RWPE2 (cell line): ENCODE measurements at regions not wholly inside any gene's neighbourhood (a gene's known extent, or its start where the extent isn't known, plus 50 kb on each side); places are given as distances from the start of the nearest gene placed in this dataset.
A peak's percentile ranks its signal among the peaks of the same experiment; 100 is the strongest.

Experiments used
- ATAC-seq: fragments of 200-7000 bp; cut with Tn5 transposase; 3 replicates; pipeline ENCODE4 v1.9.1; 2021; ENCODE audit warnings: low read depth
- DNase-seq: peaks from one replicate; pipeline ENCODE4 v3.0.0-alpha.2; 2020; ENCODE audit warnings: low spot score
- H3K27ac ChIP-seq: fragments of 450-650 bp; 2 replicates; pipeline ENCODE4 v1.5.1; 2017; ENCODE audit warnings: mild to moderate bottlenecking; ENCODE audit not compliant: poor library complexity, severe bottlenecking
- H3K27me3 ChIP-seq: fragments of 250-450 bp; sonication (Bioruptor Pico); 2 replicates; pipeline ENCODE4 v1.5.1; 2021; ENCODE audit warnings: mild to moderate bottlenecking, moderate library complexity; ENCODE audit not compliant: insufficient read depth, poor library complexity, severe bottlenecking
- H3K36me3 ChIP-seq: fragments of 250-450 bp; sonication (Bioruptor Pico); 2 replicates; pipeline ENCODE4 v1.5.1; 2020; ENCODE audit warnings: low read depth, mild to moderate bottlenecking, moderate library complexity
- H3K4me1 ChIP-seq: fragments of 250-450 bp; sonication (Bioruptor Pico); 2 replicates; pipeline ENCODE4 v1.5.1; 2021; ENCODE audit warnings: mild to moderate bottlenecking, moderate library complexity; ENCODE audit not compliant: insufficient read depth, poor library complexity, severe bottlenecking
- H3K4me3 ChIP-seq: fragments of 250-450 bp; sonication (Bioruptor Pico); 2 replicates; pipeline ENCODE4 v1.5.1; 2021; ENCODE audit warnings: mild to moderate bottlenecking, moderate library complexity; ENCODE audit not compliant: severe bottlenecking
- H3K9me3 ChIP-seq: fragments of 250-450 bp; sonication (Bioruptor Pico); 2 replicates; pipeline ENCODE4 v1.5.1; 2021; ENCODE audit warnings: mild to moderate bottlenecking, moderate library complexity; ENCODE audit not compliant: severe bottlenecking
- CTCF ChIP-seq: fragments of 450-650 bp; IDR thresholded peaks from one replicate; pipeline ENCODE4 v1.5.1; 2017; ENCODE audit warnings: mild to moderate bottlenecking, moderate library complexity; ENCODE audit not compliant: poor library complexity, severe bottlenecking

- Histone ChIP-seq H3K27ac (peak overlapping the region; percentile 100), H3K4me3 (no peak overlapping the region), H3K36me3 (no peaks in the 10 kb centered on the region), H3K9me3 (no peaks in the 10 kb centered on the region), H3K4me1 (peaks cover 56% of the 10 kb centered on the region), H3K27me3 (no peaks in the 10 kb centered on the region)
- TF ChIP-seq CTCF = no peak
- DNase-seq = no peak
- ATAC-seq = no peak
Observed at GRCh38 chr14:51394804-51395203, 154.8 kb downstream of the TMX1 start.

GRCh38 chr14:51395361-51395849 lies 155.4 kb downstream of the TMX1 start:
- peak; percentile 48 for TF ChIP-seq CTCF
- H3K9me3 ChIP-seq = no peaks in the 10 kb centered on the region
- H3K4me1 ChIP-seq = peaks cover 62% of the 10 kb centered on the region
- no peaks in the 10 kb centered on the region for H3K27me3 ChIP-seq
- H3K36me3 ChIP-seq = no peaks in the 10 kb centered on the region
- H3K27ac ChIP-seq = peak overlapping the region; percentile 100
- DNase-seq (peak; percentile 99), ATAC-seq (peak; percentile 70)
- H3K4me3 ChIP-seq = no peak overlapping the region

- ATAC-seq (peak; percentile 52), DNase-seq (peak; percentile 85)
- H3K27ac ChIP-seq = peak overlapping the region; percentile 100
Observed at GRCh38 chr14:51396222-51396815, 156.3 kb downstream of the TMX1 start.

GRCh38 chr14:51398898-51399297 lies 158.9 kb downstream of the TMX1 start:
- peak; percentile 32 for TF ChIP-seq CTCF
- DNase-seq (peak; percentile 95), ATAC-seq (peak; percentile 81)
- no peak overlapping the region for H3K4me3 ChIP-seq
- H3K36me3 ChIP-seq = no peaks in the 10 kb centered on the region
- H3K4me1 ChIP-seq = peaks cover 63% of the 10 kb centered on the region
- H3K27me3 ChIP-seq = no peaks in the 10 kb centered on the region
- no peaks in the 10 kb centered on the region for H3K9me3 ChIP-seq
- H3K27ac ChIP-seq = peak overlapping the region; percentile 100

More at GRCh38 chr14:51396222-51396815, 156.3 kb downstream of the TMX1 start:
- H3K27me3 ChIP-seq = no peaks in the 10 kb centered on the region
- peaks cover 63% of the 10 kb centered on the region for H3K4me1 ChIP-seq
- no peak for TF ChIP-seq CTCF
- no peak overlapping the region for H3K4me3 ChIP-seq
- H3K9me3 ChIP-seq = no peaks in the 10 kb centered on the region
- H3K36me3 ChIP-seq = no peaks in the 10 kb centered on the region

GRCh38 chr14:51400139-51400538 lies 160.1 kb downstream of the TMX1 start:
- DNase-seq (no peak), ATAC-seq (no peak)
- no peaks in the 10 kb centered on the region for H3K9me3 ChIP-seq
- peaks cover 52% of the 10 kb centered on the region for H3K4me1 ChIP-seq
- TF ChIP-seq CTCF = no peak
- no peaks in the 10 kb centered on the region for H3K36me3 ChIP-seq
- no peaks in the 10 kb centered on the region for H3K27me3 ChIP-seq
- peak overlapping the region; percentile 100 for H3K27ac ChIP-seq
- H3K4me3 ChIP-seq = no peak overlapping the region
